HG03571 (cell line): ENCODE measurements at regions not wholly inside any gene's neighbourhood (a gene's known extent, or its start where the extent isn't known, plus 50 kb on each side); places are given as distances from the start of the nearest gene placed in this dataset.
"Not testable (repeated sequence)": the region's sequence is repeated elsewhere in the genome, so short reads cannot be mapped to it uniquely, and the experiment has no call there.

Experiments
- ATAC-seq: cut with Tn5 transposase; IDR thresholded peaks from one replicate; pipeline ENCODE4 v1.9.1; 2021; ENCODE audit not compliant: unreplicated experiment

GRCh38 chr1:55898181-55898580 lies 681.2 kb downstream of the PLPP3 start:
- no peak for ATAC-seq

- no peak for ATAC-seq
Observed at GRCh38 chr1:55896210-55896609, 681.0 kb upstream of the USP24 start.

GRCh38 chr1:55894521-55894920 lies 679.4 kb upstream of the USP24 start:
- ATAC-seq: no peak

- no peak for ATAC-seq
Observed at GRCh38 chr1:55893155-55893554, 678.0 kb upstream of the USP24 start.

- ATAC-seq: no peak
Observed at GRCh38 chr1:55888685-55889317, 673.6 kb upstream of the USP24 start.

GRCh38 chr1:55886856-55887712 lies 671.9 kb upstream of the USP24 start:
- ATAC-seq: no peak

- ATAC-seq: no peak
Observed at GRCh38 chr1:55885619-55886018, 670.5 kb upstream of the USP24 start.

- ATAC-seq: no peak
Observed at GRCh38 chr1:55882931-55883330, 667.8 kb upstream of the USP24 start.

- no peak for ATAC-seq
Observed at GRCh38 chr1:55879346-55879745, 664.2 kb upstream of the USP24 start.

GRCh38 chr1:55877437-55878232 lies 662.5 kb upstream of the USP24 start:
- no peak for ATAC-seq

GRCh38 chr1:55876276-55877060 lies 661.3 kb upstream of the USP24 start:
- ATAC-seq: no peak

GRCh38 chr1:55870106-55870505 lies 654.9 kb upstream of the USP24 start:
- no peak for ATAC-seq

GRCh38 chr1:55869065-55869464 lies 653.9 kb upstream of the USP24 start:
- ATAC-seq: no peak

GRCh38 chr1:55868026-55868425 lies 652.9 kb upstream of the USP24 start:
- no peak for ATAC-seq

GRCh38 chr1:55867304-55867843 lies 652.2 kb upstream of the USP24 start:
- no peak for ATAC-seq

- not testable (repeated sequence) for ATAC-seq
Observed at GRCh38 chr1:55865778-55866177, 650.6 kb upstream of the USP24 start.

- no peak for ATAC-seq
Observed at GRCh38 chr1:55864251-55864650, 649.1 kb upstream of the USP24 start.

GRCh38 chr1:55861676-55862340 lies 646.6 kb upstream of the USP24 start:
- ATAC-seq: no peak

- ATAC-seq: no peak
Observed at GRCh38 chr1:55860798-55861519, 645.8 kb upstream of the USP24 start.
